Sigmoid colon (tissue), 6 donors: ENCODE measurements at regions not wholly inside any gene's neighbourhood (a gene's known extent, or its start where the extent isn't known, plus 50 kb on each side); places are given as distances from the start of the nearest gene placed in this dataset.

ENCODE experiments used
- DNase-seq: peaks from one replicate; pipeline ENCODE4 v3.0.0-alpha.2; 2019
- H3K27ac ChIP-seq, 4 donors: fragments of 200-600 bp; sonication (generic); one replicate each; pipeline ENCODE4 v1.5.1; 2016 to 2019; ENCODE audit warnings: mild to moderate bottlenecking in 1 of 4
- H3K27me3 ChIP-seq, 3 donors: fragments of 200-600 bp; sonication (generic); one replicate each; pipeline ENCODE4 v1.5.1; 2019; ENCODE audit warnings: mild to moderate bottlenecking in 1 of 3
- H3K36me3 ChIP-seq, 4 donors: fragments of 200-600 bp; sonication (generic); one replicate each; pipeline ENCODE4 v1.5.1; 2016 to 2019
- H3K4me1 ChIP-seq, 4 donors: fragments of 200-600 bp; sonication (generic); one replicate each; pipeline ENCODE4 v1.5.1; 2017 to 2019
- H3K4me3 ChIP-seq, 4 donors: fragments of 200-600 bp; sonication (generic); one replicate each; pipeline ENCODE4 v1.5.1; 2017 to 2019; ENCODE audit warnings: mild to moderate bottlenecking in 2 of 4, moderate library complexity in 1 of 4
- H3K9me3 ChIP-seq, 4 donors: fragments of 200-600 bp in 3 of 4; sonication (generic) in 3 of 4; one replicate each; pipeline versions ENCODE4 v1.5.1 to v1.6.1; 2013 to 2019
- EP300 ChIP-seq, 4 donors: sonication (generic); formaldehyde crosslinking; IDR thresholded peaks; one replicate each; pipeline ENCODE4 v1.6.1; 2017; ENCODE audit warnings: antibody characterized with exemption in 4 of 4
- POLR2A ChIP-seq, 2 donors: fragments of 450-650 bp; IDR thresholded peaks; one replicate each; pipeline ENCODE4 v1.6.1; 2016; ENCODE audit warnings: antibody characterized with exemption in 2 of 2, mild to moderate bottlenecking in 2 of 2, moderate library complexity in 2 of 2
- POLR2AphosphoS5 ChIP-seq, 4 donors: sonication (generic); formaldehyde crosslinking; IDR thresholded peaks; one replicate each; pipeline ENCODE4 v1.6.1; 2017; ENCODE audit warnings: antibody characterized with exemption in 4 of 4
- WGBS, 2 donors: extraction: QIAGEN DNeasy Blood & Tissue Kit; methylation state at CpG; one replicate each; pipeline ENCODE4 v1.1.7; 2013; 5-methylcytosine and 5-hydroxymethylcytosine counted together
- intact Hi-C: fragments of 100-400 bp; cut with DNase I; formaldehyde crosslinking; loops from one replicate; pipeline ENCODE4 v1.15.1; 2023
- TF ChIP-seq, protein P1 (sequence below), 4 experiments: fragments of 450-650 bp in 3 of 4; fragments of 200-600 bp in 1 of 4; IDR thresholded peaks; one replicate each; pipeline ENCODE4 v1.5.1; 2016 to 2019; ENCODE audit warnings: antibody characterized with exemption in 4 of 4, mild to moderate bottlenecking in 3 of 4, moderate library complexity in 2 of 4
- donor health status: healthy with polysubstance abuse.
- donor health status: healthy.

DNA sequence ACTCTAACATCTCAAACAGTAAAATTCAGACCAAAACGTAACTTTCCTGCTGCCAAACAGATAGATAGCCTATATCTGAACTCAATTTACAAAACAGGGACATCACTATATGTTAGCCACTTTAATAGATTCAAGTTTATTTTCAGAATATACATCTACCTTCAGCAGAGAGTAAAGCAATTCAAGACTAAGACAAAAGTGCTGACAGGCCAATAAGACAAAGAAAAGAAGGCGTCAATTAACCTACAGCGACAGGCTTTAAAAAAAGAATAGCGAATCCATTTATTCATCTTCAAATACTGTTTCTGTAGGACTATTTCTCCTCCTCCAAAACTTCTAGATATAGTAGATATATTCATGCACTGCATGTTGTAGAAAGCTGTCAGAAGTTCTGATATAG is 333.0 kb downstream of the GRB14 start:
- no peaks in the 10 kb centered on the region for H3K36me3 ChIP-seq
- no peaks in the 10 kb centered on the region for H3K9me3 ChIP-seq
- no peaks in the 10 kb centered on the region for H3K4me1 ChIP-seq
- DNase-seq = no peak
- TF ChIP-seq POLR2A (IDR thresholded peaks at IDR 0.05) = no peak
- no peak for TF ChIP-seq POLR2AphosphoS5 (IDR thresholded peaks at IDR 0.05)
- TF ChIP-seq, protein P1, sequence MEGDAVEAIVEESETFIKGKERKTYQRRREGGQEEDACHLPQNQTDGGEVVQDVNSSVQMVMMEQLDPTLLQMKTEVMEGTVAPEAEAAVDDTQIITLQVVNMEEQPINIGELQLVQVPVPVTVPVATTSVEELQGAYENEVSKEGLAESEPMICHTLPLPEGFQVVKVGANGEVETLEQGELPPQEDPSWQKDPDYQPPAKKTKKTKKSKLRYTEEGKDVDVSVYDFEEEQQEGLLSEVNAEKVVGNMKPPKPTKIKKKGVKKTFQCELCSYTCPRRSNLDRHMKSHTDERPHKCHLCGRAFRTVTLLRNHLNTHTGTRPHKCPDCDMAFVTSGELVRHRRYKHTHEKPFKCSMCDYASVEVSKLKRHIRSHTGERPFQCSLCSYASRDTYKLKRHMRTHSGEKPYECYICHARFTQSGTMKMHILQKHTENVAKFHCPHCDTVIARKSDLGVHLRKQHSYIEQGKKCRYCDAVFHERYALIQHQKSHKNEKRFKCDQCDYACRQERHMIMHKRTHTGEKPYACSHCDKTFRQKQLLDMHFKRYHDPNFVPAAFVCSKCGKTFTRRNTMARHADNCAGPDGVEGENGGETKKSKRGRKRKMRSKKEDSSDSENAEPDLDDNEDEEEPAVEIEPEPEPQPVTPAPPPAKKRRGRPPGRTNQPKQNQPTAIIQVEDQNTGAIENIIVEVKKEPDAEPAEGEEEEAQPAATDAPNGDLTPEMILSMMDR (IDR thresholded peaks at IDR 0.05) = no peak
- no peak for TF ChIP-seq EP300 (IDR thresholded peaks at IDR 0.05)
- H3K27me3 ChIP-seq = no peaks in the 10 kb centered on the region
- 76 to 80% methylated on average over 4 of the region's 4 CpGs for WGBS, 2 donors
- intact Hi-C loops = no loop called here
- no peak overlapping the region for H3K27ac ChIP-seq
- H3K4me3 ChIP-seq = no peak overlapping the region

DNA sequence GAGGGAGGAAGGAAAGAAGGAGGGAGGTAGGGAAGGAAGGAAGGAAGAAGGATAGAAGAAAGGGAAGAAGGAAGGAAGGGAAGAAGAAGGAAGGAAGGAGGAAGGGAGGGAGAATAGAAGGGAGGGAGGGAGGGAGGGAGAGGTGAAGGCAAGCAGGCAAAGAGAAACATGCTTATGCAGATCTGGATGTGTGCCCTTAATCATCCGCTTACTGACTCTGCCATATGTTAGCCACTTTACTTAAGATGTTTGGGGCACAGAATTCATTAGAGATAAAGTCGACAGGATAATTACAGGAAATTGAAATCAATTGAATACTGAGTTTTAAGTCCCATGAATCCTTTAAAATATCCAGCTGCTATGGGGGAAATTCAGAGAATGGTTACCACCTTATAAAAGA is 334.2 kb downstream of the GRB14 start:
- Histone ChIP-seq H3K4me1 (no peaks in the 10 kb centered on the region), H3K27me3 (no peaks in the 10 kb centered on the region), H3K36me3 (no peaks in the 10 kb centered on the region), H3K9me3 (no peaks in the 10 kb centered on the region), H3K4me3 (no peak overlapping the region), H3K27ac (no peak overlapping the region)
- intact Hi-C loops = no loop called here
- no peak for TF ChIP-seq POLR2A (IDR thresholded peaks at IDR 0.05)
- TF ChIP-seq, protein P1 (IDR thresholded peaks at IDR 0.05) = no peak
- TF ChIP-seq POLR2AphosphoS5 (IDR thresholded peaks at IDR 0.05) = no peak
- no peak for TF ChIP-seq EP300 (IDR thresholded peaks at IDR 0.05)
- DNase-seq = no peak
- 75 to 84% methylated on average over 2 of the region's 2 CpGs for WGBS, 2 donors

DNA sequence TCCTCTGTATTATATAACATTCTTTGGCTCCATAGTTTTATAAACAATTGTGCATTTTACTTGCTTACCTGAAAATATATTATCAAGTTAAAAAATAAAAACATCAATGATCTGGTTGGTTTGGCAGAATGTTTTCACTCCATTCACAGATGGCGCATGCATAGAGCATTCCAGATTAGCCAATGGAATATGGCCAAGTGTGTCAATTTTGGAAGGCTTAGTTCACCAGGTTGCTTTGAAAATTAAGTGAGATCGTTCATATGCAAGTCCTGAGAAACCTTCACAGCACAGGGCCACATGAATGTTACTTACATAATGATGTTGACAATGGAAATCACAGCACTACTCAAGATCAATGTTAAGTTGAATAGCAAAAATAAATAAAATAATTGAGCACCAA is 335.7 kb downstream of the GRB14 start:
- WGBS, 2 donors = 86 to 91% methylated on average over 2 of the region's 2 CpGs
- Histone ChIP-seq H3K4me3 (no peak overlapping the region), H3K27me3 (no peaks in the 10 kb centered on the region), H3K36me3 (no peaks in the 10 kb centered on the region), H3K9me3 (no peaks in the 10 kb centered on the region), H3K4me1 (no peaks in the 10 kb centered on the region), H3K27ac (no peak overlapping the region)
- DNase-seq = no peak
- intact Hi-C loops = no loop called here
- TF ChIP-seq EP300 (IDR thresholded peaks at IDR 0.05) (no peak), POLR2AphosphoS5 (IDR thresholded peaks at IDR 0.05) (no peak), POLR2A (IDR thresholded peaks at IDR 0.05) (no peak)
- TF ChIP-seq, protein P1 (IDR thresholded peaks at IDR 0.05) = no peak

DNA sequence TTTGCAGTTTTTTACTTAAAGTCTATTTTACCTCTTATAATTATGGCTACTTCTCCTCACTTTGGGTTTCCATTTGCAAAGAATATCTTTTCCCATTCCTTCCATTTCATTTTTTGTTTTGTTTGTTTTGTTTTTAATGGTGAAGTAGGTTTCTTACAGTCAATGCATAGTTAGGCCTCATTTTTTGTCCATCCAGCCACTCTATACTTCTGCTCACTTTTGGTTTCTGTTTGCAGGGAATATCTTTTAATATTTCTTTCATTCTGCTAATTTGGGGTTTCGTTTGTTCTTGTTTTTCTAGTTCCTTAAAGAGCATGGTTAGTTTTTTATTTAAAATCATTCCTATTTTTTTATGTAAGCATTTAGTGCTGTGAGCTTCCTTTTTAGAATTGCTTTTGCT is 339.4 kb downstream of the GRB14 start:
- TF ChIP-seq EP300 (IDR thresholded peaks at IDR 0.05) (no peak), POLR2A (IDR thresholded peaks at IDR 0.05) (no peak), POLR2AphosphoS5 (IDR thresholded peaks at IDR 0.05) (no peak)
- TF ChIP-seq, protein P1 (IDR thresholded peaks at IDR 0.05) = no peak
- whole genome bisulfite sequencing, 2 donors = 66 to 73% methylated on average over 1 of the region's 1 CpG
- Histone ChIP-seq H3K27ac (no peak overlapping the region), H3K27me3 (no peaks in the 10 kb centered on the region), H3K36me3 (no peaks in the 10 kb centered on the region), H3K9me3 (peaks cover 0 to 2% (median 0%) of the 10 kb centered on the region in 4 donors), H3K4me3 (no peak overlapping the region), H3K4me1 (no peaks in the 10 kb centered on the region)
- intact Hi-C loops = no loop called here
- DNase-seq = no peak

DNA sequence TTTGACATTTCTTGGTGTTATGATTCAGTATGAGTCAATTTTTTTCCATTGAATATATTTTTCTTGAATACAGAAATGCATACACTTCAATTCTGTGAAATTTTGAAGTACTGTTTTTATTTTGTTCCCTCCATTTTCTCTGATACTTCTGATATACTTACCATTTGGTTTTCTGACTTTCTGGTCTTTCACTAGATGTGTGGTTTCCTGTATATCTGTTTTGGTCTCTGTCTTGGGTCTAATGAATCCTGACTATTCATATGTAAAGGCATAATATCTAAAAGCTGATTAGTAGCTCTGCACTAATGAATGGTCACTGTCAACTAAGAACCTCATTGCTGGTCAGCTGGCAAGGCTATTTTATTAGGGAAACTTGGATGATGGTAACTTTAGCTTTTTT is 345.6 kb downstream of the GRB14 start:
- TF ChIP-seq, protein P1 (IDR thresholded peaks at IDR 0.05) = no peak
- no peak for TF ChIP-seq POLR2AphosphoS5 (IDR thresholded peaks at IDR 0.05)
- no peak for TF ChIP-seq EP300 (IDR thresholded peaks at IDR 0.05)
- TF ChIP-seq POLR2A (IDR thresholded peaks at IDR 0.05) = no peak
- intact Hi-C loops = no loop called here

More for the DNA sequence above, 345.6 kb downstream of the GRB14 start:
- Histone ChIP-seq H3K9me3 (peaks cover 0 to 2% (median 0%) of the 10 kb centered on the region in 4 donors), H3K27me3 (no peaks in the 10 kb centered on the region), H3K27ac (no peak overlapping the region), H3K4me1 (no peaks in the 10 kb centered on the region), H3K36me3 (no peaks in the 10 kb centered on the region), H3K4me3 (no peak overlapping the region)
- no peak for DNase-seq
